ENCODE measurements at regions not wholly inside any gene's neighbourhood (a gene's known extent, or its start where the extent isn't known, plus 50 kb on each side); places are given as distances from the start of the nearest gene placed in this dataset.

- TF ChIP-seq GATA2 (IDR thresholded peaks at IDR 0.05; ENCODE audit: low read depth, low read length) (no peak; the same call in 1 of the 2 replicates), GATA3 (IDR thresholded peaks at IDR 0.05; ENCODE audit: low read depth, low read length) (no peak)
Measured at GRCh38 chr1:163664671-163665335, 343.0 kb downstream of the NUF2 start.
